GM10248 (cell line): ENCODE measurements at regions not wholly inside any gene's neighbourhood (a gene's known extent, or its start where the extent isn't known, plus 50 kb on each side); places are given as distances from the start of the nearest gene placed in this dataset.

Source experiments
- CTCF ChIA-PET: fragments of 300-600 bp; sonication (Branson Sonifier 250); formaldehyde crosslinking; extraction: SDS; loops from one replicate; lab custom pipeline; 2021; ENCODE audit warnings: antibody characterized with exemption; lab: Yijun Ruan, JAX
- POLR2A ChIA-PET: fragments of 350-650 bp; sonication (Branson Sonifier 250); formaldehyde crosslinking; extraction: SDS; loops from one replicate; lab custom pipeline; 2020; ENCODE audit warnings: antibody characterized with exemption; lab: Yijun Ruan, JAX
- DNase-seq: peaks from one replicate; pipeline ENCODE4 v3.0.0; 2012; ENCODE audit errors: extremely low spot score
- CTCF ChIP-seq: IDR thresholded peaks from 2 replicates; pipeline ENCODE4 v1.5.1; 2012; ENCODE audit warnings: mild to moderate bottlenecking, low read depth; ENCODE audit errors: extremely low read depth, missing control alignments, control extremely low read depth

DNA sequence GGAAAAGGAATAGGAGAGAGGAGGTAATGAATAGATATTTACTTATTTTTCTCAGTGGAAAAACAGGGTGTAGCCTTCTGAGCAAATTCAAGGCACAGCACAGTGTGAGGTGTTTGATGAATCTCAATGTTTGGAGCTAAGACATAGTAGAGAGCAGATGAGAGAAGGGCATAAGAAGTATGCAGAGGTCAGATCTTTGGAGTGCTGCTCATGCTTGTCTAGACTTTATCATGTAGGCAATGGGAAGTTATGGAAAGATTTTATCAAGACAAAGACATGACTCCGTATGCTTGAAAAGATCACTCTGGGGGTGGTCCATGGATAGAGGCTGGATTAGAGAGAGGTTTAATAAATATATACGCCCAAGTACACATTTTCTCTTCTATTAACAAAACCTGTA, 217.0 kb upstream of the CNR1 start:
- ChIA-PET POLR2A (no interaction called here), CTCF (no interaction called here)
- TF ChIP-seq CTCF: no peak
- DNase-seq: no peak

DNA sequence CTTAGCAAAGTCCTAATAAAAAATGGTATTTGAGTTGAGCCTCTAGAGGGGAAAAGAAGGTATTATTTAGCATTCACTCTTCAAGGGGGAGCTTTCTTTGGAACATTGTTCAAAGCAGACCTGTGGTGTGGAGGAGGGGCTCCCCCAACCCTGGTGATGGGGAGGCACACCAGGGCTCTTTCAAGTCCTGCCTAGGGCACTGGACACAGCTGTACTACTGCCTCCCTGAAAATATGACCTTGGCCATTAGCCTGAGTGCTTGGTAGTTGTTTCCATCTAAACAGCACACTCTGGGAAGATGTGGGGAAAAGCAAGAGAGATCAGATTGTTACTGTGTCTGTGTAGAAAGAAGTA, 215.1 kb upstream of the CNR1 start:
- ChIA-PET POLR2A (no interaction called here), CTCF (no interaction called here)
- TF ChIP-seq CTCF: no peak
- no peak for DNase-seq

GRCh38 chr6:88380618-88381288, 214.6 kb upstream of the CNR1 start:
- no peak for DNase-seq
- POLR2A ChIA-PET: no interaction called here
- CTCF ChIA-PET: no interaction called here
- no peak for TF ChIP-seq CTCF

- CTCF ChIA-PET: no interaction called here
- DNase-seq: no peak
- no peak for TF ChIP-seq CTCF
- POLR2A ChIA-PET: no interaction called here
Measured at GRCh38 chr6:88380083-88380482, 213.9 kb upstream of the CNR1 start.

DNA sequence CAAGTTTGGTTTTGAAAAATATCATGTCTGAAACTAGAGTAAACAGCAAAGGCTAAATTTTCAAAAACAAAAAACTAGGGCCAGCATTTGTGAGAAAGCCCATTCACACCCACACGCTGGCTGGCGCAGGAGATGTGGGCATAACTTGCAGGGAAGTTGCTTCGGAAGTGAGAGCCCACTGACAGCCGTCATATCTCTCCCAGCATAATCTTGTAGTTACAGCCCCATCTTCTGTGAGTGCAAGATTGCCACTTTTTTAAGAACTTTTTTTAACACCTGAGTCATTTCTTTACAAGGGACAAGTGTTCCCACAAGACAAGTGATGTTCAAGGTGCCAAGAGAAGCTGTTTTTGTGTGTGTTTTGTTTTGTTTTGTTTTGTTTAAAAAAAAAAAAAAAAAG, 212.5 kb upstream of the CNR1 start:
- TF ChIP-seq CTCF: no peak
- DNase-seq: no peak
- ChIA-PET CTCF (interaction anchor here (1.1 kb wide), 1 partner anchor 11 kb away, joined by 3 read pairs; no protein-coding TSS in a partner anchor), POLR2A (no interaction called here)

DNA sequence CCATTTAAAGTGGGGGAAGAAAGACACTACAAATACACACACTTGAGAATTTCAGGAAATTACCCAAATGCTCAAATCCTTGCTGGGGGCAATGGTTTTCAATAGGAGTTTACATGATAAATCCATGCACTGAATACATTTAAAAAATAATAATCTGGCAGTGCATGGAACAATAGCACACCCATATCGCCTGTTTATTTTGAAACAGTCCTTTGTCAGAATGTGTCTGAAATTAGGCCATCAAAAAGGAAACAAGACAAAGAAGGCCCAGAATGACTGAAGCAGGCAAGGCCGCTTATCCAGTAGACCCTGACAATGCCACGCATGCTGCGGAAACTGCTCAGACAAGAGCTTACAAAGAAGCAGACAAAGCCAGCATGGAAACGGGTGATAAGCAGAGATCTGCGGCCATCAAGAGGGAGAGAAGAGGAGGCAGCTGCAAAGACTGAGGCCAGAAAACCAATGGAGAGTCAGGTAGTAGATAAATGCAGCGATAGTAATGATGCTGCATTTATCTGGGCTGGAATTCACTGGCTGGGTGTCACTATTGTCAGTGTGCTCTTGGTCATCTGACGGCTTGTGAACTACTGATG, 211.9 kb upstream of the CNR1 start:
- no peak for DNase-seq
- ChIA-PET CTCF (interaction anchor here (1.1 kb wide), 1 partner anchor 10 kb away, joined by 3 read pairs; no protein-coding TSS in a partner anchor), POLR2A (no interaction called here)
- TF ChIP-seq CTCF: no peak
